ENCODE measurements at regions not wholly inside any gene's neighbourhood (a gene's known extent, or its start where the extent isn't known, plus 50 kb on each side); places are given as distances from the start of the nearest gene placed in this dataset.

GRCh38 chr5:74183041-74183440 is 457.5 kb downstream of the ENC1 start:
- TF ChIP-seq CTCF (IDR thresholded peaks at IDR 0.05; ENCODE audit: poor library complexity, severe bottlenecking): no peak
- no peak for TF ChIP-seq EZH2 (IDR thresholded peaks at IDR 0.05; ENCODE audit: borderline replicate concordance, insufficient read depth, low read length, poor library complexity, severe bottlenecking)
- TF ChIP-seq POLR2AphosphoS5 (IDR thresholded peaks at IDR 0.05): no peak
- no peak for TF ChIP-seq EP300 (conservative IDR thresholded peaks at IDR 0.05; ENCODE audit: poor library complexity, severe bottlenecking)
- no peak for TF ChIP-seq SMC3 (conservative IDR thresholded peaks at IDR 0.05; ENCODE audit: poor library complexity)
- TF ChIP-seq, protein P1, sequence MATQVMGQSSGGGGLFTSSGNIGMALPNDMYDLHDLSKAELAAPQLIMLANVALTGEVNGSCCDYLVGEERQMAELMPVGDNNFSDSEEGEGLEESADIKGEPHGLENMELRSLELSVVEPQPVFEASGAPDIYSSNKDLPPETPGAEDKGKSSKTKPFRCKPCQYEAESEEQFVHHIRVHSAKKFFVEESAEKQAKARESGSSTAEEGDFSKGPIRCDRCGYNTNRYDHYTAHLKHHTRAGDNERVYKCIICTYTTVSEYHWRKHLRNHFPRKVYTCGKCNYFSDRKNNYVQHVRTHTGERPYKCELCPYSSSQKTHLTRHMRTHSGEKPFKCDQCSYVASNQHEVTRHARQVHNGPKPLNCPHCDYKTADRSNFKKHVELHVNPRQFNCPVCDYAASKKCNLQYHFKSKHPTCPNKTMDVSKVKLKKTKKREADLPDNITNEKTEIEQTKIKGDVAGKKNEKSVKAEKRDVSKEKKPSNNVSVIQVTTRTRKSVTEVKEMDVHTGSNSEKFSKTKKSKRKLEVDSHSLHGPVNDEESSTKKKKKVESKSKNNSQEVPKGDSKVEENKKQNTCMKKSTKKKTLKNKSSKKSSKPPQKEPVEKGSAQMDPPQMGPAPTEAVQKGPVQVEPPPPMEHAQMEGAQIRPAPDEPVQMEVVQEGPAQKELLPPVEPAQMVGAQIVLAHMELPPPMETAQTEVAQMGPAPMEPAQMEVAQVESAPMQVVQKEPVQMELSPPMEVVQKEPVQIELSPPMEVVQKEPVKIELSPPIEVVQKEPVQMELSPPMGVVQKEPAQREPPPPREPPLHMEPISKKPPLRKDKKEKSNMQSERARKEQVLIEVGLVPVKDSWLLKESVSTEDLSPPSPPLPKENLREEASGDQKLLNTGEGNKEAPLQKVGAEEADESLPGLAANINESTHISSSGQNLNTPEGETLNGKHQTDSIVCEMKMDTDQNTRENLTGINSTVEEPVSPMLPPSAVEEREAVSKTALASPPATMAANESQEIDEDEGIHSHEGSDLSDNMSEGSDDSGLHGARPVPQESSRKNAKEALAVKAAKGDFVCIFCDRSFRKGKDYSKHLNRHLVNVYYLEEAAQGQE (IDR thresholded peaks at IDR 0.05; ENCODE audit: borderline replicate concordance): no peak
- TF ChIP-seq MXI1 (conservative IDR thresholded peaks at IDR 0.05; ENCODE audit: poor library complexity, severe bottlenecking): no peak
